Transverse colon (tissue), 4 donors: ENCODE measurements at regions not wholly inside any gene's neighbourhood (a gene's known extent, or its start where the extent isn't known, plus 50 kb on each side); places are given as distances from the start of the nearest gene placed in this dataset.

Source experiments
- CTCF ChIP-seq, 5 experiments: fragments of 200-600 bp in 3 of 5; fragments of 450-650 bp in 2 of 5; sonication (generic) in 3 of 5; IDR thresholded peaks; 1 replicate in 2 of 5; 2 replicates in 3 of 5; pipeline ENCODE4 v1.5.1; 2016 to 2017; ENCODE audit warnings: antibody characterized with exemption in 5 of 5, inconsistent platforms in 3 of 5, mild to moderate bottlenecking in 2 of 5, moderate library complexity in 1 of 5
- POLR2A ChIP-seq: fragments of 450-650 bp; IDR thresholded peaks from one replicate; pipeline ENCODE4 v1.6.1; 2016; ENCODE audit warnings: antibody characterized with exemption, mild to moderate bottlenecking, moderate library complexity
- POLR2AphosphoS5 ChIP-seq, 3 donors: sonication (generic); formaldehyde crosslinking; IDR thresholded peaks; one replicate each; pipeline ENCODE4 v1.6.1; 2016; ENCODE audit warnings: antibody characterized with exemption in 3 of 3

GRCh38 chr2:186100636-186101035 lies 362.0 kb downstream of the FSIP2 start:
- TF ChIP-seq POLR2A (no peak), CTCF (IDR thresholded peaks at IDR 0.05) (no peak), POLR2AphosphoS5 (IDR thresholded peaks at IDR 0.05) (no peak)
